ENCODE measurements at regions not wholly inside any gene's neighbourhood (a gene's known extent, or its start where the extent isn't known, plus 50 kb on each side); places are given as distances from the start of the nearest gene placed in this dataset.
"Not testable (repeated sequence)": the region's sequence is repeated elsewhere in the genome, so short reads cannot be mapped to it uniquely, and the experiment has no call there.

DNA sequence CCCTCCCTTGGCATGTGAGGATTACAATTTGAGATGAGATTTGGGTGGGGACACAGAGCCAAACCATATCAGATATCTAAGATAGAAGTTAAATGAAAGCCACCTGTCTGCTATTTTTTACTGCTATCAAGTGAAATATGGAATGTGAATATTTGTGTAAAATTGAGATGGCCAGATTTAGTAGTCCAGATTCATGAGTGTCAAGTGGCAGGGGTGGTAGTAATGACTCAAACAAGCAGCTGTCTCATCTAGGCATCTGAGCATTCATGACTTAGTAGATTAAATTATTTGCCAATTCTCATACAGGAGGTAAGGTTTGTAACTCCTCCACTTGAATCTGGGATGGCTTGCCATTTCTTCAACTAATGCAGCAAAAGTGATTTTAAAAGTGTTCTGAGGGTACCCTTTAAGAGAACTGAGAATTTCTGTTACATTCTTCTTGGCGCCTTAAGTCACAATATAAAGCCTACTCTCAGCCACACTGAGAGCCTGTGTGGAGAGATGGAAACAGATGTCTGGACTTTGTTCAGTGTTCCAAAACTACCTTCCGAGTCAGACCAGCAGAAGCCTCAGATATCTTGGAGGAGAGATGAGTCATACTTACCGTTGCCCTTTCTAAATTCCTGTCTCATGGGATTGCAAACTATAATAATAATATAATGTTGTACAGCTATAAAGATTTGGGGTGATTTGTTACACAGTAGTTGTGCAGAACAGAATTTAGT is 1065.6 kb upstream of the TMPRSS15 start:
- DNase-seq, result no peak
- intact Hi-C loops (cut with DNase I), result no loop called here

DNA sequence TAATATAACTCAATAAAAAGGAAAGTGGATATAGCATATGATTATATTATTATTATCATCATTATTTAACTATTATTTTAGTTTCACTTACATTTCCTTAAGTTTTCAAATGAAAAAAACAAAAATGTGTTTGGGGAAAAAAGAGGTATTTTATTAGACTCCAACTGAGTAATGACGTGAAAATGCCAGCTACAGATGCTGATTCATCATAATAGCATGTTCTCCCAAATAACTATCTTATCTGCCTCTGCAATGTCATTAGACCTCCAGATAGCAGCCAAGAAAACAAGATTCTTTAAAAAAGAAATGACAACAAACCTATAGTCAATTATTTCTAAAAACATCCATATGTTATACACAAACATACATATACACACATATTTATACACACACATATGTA is 1071.9 kb upstream of the TMPRSS15 start:
- DNase-seq, result no peak
- intact Hi-C loops (cut with DNase I), result no loop called here

DNA sequence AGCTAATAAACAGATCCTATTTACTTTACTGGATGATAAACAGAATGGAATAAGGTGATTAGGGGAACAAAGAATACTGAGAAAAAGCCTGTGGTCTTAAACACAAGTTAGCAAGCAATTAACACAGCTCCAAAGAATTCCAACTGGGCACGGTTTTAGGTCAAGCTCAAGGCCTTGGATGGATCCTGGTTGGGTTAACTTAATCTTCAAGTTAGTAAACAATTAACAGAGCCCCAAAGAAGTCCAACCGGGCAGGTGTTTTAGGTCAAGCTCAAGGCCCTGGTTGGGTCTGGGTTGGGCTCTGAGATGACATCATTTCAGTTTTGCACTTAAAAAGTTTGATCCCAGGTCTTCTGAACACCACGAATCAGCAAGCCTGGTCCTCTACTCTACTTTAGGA is 1086.3 kb upstream of the TMPRSS15 start:
- intact Hi-C loops (cut with DNase I), result no loop called here
- DNase-seq, result no peak

DNA sequence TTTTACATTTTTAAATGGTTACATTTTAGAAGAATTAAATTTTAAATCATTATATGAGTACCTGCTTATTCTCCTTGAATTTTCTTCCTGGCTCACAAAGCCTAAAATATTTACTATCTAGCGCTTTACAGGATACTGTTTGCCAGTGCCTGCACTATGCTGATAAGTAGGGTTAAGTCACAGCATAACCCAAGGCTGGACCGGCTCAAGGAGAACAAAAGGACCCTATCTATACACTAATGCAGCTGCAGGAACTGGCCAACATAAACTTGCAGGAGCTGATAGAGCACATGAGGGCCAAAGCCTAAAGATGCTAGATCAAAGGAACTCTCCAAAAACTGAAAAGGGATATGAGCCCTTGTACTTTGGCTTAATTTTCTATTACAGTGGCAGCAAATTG is 1086.9 kb upstream of the TMPRSS15 start:
- DNase-seq, result no peak
- intact Hi-C loops (cut with DNase I), result no loop called here

DNA sequence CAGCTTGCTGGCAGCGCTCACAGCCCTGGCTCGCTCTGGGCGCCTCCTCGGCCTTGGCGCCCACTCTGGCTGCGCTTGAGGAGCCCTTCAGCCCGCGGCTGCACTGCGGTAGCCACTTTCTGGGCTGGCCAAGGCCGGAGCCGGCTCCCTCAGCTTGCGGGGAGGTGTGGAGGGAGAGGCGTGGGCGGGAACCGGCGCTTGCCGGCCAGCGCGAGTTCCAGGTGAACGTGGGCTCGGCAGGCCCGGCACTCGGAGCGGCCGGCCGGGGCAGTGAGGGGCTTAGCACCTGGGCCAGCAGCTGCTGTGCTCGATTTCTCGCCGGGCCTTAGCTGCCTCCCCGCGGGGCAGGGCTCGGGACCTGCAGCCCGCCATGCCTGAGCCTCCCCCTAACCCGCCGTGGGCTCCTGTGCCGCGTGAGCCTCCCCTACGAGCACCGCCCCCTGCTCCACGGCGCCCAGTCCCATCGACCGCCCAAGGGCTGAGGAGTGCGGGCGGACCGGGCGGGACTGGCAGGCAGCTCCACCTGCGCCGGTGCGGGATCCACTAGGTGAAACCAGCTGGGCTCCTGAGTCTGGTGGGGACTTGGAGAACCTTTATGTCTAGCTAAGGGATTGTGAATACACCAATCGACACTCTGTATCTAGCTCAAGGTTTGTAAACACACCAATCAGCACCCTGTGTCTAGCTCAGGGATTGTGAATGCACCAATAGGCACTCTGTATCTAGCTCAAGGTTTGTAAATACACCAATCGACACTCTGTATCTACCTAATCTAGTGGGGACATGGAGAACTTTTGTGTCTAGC is 1090.1 kb upstream of the TMPRSS15 start:
- intact Hi-C loops (cut with DNase I), result not testable (repeated sequence)
- DNase-seq, result peak in 3 of 10 donors; percentile 57 to 81 (median 73)

DNA sequence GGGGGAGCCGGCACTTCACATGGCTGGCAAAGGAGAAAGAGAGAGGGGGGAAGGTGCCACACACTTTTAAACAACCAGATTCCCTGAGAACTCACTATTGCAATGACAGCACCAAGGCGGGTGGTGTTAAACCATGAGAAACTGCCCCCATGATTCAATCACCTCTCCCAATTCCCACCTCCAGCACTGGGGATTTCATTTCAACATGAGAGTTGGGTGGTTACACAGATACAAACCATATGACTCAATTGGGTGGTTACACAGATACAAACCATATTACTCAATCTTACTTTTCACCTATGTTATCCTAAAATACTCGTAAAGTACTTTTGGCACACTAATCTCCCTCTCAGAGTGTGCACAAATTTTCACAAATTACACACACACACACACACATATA is 1097.5 kb upstream of the TMPRSS15 start:
- no peak for DNase-seq

DNA sequence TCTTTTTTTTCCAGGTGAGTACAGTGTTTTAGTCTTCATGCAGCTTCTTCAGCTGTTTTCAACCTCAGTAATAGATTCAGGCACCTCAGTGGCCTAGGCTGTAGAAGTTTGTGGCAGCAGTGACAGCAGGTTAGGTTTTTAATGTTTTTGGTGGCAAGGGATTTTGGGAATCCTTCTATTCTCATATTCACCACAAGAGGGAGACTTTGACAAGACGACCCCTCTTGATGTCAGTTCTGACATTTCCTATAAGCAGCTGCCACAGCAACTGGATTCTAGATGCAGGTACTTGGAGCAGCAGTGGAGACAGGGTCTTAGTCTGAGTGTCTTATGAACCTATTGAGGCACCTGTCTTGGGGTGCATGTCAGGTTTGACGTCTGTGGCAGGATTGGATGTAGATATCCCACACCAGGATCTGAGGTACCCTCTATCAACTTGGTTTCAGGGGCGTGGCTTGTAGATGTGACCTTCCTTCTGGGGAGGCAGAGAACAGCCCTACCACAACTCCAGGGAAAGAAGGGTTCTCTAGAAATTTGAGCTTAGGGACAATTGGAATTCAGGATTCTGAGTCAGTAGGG is 1104.2 kb upstream of the TMPRSS15 start:
- intact Hi-C loops (cut with DNase I), result no loop called here
- no peak for DNase-seq

More for the DNA sequence above, 1097.5 kb upstream of the TMPRSS15 start:
- intact Hi-C loops (cut with DNase I), result no loop called here

DNA sequence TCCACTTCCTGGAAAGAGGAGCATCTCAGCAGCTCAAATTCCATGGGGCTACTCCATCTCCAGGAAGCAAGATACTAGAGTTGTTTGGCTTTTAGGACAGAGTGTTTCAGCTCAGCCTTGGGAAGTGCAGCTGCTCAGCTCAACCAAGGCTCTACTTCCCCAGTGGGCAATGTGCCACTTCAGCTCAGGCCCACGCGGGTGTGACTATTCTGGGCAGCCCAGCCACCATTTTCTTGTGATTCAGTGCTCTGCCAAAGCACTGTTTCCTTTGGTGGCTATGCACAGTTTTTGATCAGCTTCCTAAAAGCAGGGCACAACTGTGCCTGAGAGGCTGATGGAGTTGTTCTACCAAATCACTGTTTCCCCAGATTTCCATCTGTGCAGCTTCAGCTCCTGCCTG is 1104.9 kb upstream of the TMPRSS15 start:
- peak in 4 of 10 donors; percentile 9 to 77 (median 72) for DNase-seq
- intact Hi-C loops (cut with DNase I), result no loop called here

DNA sequence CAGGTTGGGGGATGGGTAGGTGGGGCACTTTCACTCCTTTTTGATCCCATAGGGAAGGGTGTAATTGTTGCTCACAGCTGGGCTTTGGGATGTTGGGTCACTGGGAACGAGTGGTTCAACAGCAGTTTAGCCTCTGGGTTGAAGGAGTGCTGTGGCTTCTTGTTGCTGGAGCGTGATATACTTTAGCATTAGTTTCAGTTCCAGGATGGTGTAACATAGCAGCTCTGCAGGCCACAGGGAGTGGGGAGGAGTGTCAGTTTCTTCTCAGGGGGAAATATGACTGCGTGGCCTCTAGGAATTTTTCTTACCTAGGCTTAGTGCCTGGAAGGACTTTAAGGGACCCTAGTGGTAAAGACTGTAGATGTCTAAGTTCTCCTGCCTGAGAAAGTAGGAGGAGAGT is 1105.3 kb upstream of the TMPRSS15 start:
- intact Hi-C loops (cut with DNase I), result no loop called here
- DNase-seq, result no peak

DNA sequence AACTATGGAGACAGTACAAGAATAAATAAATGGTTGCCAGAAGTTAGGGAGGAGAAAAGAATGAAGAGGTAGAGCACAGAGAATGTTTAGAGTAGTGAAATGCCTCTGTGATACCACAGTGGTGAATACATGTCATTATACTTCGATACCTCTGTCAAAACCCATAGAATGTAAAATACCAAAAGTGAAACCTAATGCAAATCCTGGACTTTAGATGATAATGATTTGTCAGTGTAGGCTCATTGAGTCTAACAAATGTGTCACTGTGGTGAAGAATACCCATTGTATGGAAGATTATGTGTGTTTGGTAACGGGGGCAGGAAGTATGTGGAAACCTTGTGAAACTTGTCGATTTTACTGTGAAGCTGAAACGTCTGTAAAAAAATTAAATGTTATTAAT is 1106.5 kb upstream of the TMPRSS15 start:
- no peak for DNase-seq
- intact Hi-C loops (cut with DNase I), result no loop called here

DNA sequence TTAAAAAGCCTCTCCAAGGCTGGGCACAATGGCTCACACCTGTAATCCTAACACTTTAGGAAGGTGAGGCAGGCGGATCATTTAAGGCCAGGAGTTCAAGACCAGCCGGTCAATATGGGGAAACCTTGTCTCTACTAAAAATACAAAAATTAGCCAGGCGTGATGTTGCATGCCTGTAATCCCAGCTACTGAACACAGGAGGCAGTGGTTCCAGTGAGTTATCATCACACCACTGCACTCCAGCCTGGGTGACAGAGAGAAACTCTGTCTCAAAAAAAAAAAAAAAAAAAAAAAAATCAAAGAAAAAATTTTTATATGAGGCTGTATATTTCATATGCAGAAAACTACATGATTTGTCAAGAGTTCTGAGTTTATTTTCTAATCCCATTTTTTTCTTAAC is 1107.1 kb upstream of the TMPRSS15 start:
- no peak for DNase-seq
- intact Hi-C loops (cut with DNase I), result no loop called here

DNA sequence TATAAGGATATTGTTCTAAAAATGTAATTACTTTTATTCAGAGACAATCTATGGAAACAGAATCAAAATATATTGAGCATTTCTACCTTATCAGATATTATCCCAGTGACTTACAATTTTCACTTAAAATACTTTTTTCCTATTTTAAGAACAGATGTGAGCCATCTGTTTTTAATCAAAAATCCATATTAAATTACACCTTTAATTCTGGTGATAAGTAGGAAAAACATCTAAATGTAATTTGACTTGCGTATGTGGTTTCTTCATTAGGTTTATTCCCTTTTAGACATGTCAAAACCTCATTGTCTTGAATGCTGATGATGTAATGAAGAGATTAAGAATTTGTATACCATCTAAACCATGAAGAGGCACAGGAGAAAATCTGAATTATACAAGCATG is 1118.8 kb upstream of the TMPRSS15 start:
- no peak for DNase-seq
- intact Hi-C loops (cut with DNase I), result no loop called here

DNA sequence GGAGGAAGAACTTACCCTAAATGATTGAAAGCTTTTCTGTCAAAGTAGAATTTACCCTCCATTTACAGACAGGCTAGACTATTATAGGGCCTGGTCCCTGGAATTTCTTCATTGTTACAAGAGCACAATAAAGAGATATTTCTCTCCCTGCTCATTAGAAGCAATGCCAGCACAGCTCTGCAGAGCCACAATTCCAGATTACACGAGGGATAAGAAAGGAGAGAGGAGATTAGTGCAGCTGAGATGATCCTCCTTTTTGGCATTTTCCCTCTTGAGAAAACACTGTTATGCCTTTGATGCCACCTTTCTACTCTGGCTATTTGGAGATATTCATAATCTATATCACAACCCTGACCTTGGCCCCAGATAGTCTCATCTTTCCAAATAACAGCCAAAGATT is 1119.5 kb upstream of the TMPRSS15 start:
- no peak for DNase-seq
- intact Hi-C loops (cut with DNase I), result no loop called here

DNA sequence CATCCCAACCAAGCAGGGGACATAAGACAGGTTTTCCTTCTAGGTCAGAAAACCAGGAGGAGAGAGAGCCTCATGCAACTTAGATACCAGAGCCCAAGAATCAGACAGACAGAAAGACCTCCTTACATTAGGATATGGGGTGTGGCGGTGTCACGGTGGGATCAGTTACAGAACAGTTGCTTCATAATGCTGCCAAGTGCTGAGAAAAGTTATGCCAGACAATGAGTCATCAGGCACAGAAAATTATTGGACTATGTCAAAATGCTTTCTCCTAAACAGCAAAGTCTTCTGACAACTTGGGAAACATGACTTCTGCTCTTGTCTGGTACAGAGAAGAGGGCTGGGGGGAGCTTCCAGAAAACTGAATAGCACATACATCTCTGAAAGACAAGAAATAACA is 1120.2 kb upstream of the TMPRSS15 start:
- intact Hi-C loops (cut with DNase I), result no loop called here
- DNase-seq, result no peak

DNA sequence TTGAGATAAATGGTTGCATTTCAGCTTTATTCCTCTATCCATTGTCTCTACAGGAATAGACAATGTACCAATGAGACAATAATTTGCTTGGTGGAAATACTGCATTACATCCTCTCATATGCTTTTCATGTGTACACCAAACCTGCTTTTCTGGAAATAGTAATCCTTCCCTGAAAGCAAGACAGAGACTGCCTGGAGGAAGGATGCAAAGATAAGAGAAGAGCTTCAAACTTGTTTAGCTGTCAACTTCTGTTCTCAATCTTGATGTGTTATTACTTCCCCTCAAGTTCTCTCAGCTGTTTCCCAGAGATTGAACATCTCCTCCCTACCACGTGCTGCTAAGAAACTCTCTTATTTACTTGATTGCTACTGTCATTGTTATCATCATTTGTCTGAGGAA is 1125.4 kb upstream of the TMPRSS15 start:
- intact Hi-C loops (cut with DNase I), result no loop called here
- DNase-seq, result no peak

DNA sequence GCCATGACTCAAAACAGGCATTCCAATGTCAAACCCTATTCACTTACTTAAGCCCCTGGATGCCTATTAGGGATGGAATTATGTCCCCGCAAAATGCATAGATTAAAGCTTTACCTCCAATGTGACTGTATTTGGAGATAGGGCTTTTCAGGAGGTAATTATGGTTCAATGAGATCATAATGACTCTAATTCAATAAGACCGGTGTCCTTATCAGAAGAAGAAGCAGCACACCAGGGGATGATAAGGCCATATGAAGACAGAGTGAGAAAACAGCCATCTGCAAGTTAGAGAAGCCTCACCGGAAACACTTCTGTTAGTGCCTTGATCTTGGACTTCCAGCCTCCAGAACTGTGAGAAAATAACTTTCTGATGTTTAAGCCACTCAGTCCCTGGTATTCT is 1131.8 kb upstream of the TMPRSS15 start:
- intact Hi-C loops (cut with DNase I), result no loop called here

DNA sequence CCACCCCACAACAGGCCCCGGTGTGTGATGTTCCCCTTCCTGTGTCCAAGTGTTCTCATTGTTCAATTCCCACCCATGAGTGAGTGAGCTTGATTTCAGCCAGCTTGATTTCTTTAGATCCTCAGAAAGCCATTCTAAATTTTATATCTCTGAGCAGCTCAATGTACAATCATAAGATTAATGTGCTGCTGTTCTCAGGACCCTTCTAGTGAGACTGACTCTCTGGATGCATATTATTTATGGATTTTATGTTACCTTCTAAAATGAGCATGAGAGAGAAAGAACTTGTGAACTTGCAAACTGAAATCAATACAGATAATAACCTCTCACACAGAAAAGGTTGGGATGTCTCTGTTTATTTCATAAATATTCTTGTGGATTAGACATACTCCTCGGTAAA is 1133.5 kb upstream of the TMPRSS15 start:
- DNase-seq, result no peak
- intact Hi-C loops (cut with DNase I), result no loop called here

More for the DNA sequence above, 1131.8 kb upstream of the TMPRSS15 start:
- DNase-seq, result no peak

DNA sequence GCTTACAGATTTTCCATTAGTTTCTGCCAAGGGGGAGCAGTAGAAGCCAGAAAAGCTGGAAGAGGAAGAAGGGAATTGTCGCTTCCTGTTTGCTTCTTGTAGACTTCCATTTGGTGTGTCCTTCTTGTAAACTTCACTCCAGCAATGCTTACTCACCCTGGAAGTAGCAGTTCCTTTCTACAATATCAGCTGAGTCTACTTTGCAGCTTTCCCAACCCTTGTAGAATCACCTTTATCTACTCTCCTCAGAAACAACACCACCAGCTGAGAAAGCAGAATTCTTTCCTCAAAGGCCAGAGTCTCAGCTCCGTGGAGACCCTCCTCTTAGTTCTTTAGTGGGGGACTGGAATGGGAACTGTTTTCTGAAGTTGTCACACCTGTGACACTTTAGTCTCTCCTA is 1136.7 kb upstream of the TMPRSS15 start:
- intact Hi-C loops (cut with DNase I), result no loop called here
- no peak for DNase-seq

DNA sequence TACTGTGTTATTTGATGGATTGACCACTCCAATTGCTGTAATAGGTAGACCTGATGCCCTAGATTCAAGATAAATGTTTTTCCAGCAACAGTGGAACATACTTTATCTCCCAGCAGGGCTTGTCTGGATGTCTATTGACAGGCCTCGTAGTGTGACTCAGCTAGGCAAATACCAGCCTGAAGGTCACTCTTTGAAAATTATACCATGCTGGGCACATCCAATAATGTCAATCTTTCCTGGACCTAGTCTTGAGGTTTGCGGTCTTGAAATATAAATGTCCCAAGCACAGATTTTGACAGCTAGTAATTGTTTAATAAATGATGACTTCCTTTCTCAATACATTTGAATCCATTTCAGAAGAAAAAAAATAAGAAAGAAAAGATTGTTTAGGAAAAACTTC is 1138.0 kb upstream of the TMPRSS15 start:
- DNase-seq, result no peak
- intact Hi-C loops (cut with DNase I), result no loop called here

DNA sequence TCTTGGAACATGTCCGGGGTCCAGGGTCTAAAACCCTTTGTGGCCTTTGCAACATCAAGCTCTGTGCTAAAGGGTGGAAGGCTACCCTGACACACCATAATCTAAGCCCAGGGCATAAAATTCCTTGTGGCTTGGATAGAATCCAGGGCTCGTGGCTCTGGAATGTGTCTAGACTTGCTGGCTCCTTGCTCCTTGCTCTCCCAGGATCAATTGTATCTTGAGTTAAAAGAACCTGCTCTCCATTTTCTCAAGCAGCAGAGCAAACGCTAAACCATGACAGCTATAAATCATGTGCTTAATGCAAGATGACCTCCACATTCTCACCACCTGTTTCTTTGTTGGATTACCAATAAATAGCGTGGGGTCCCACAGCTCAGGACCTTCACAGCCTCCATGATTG is 1140.9 kb upstream of the TMPRSS15 start:
- intact Hi-C loops (cut with DNase I); DNase-seq: not testable (repeated sequence)

DNA sequence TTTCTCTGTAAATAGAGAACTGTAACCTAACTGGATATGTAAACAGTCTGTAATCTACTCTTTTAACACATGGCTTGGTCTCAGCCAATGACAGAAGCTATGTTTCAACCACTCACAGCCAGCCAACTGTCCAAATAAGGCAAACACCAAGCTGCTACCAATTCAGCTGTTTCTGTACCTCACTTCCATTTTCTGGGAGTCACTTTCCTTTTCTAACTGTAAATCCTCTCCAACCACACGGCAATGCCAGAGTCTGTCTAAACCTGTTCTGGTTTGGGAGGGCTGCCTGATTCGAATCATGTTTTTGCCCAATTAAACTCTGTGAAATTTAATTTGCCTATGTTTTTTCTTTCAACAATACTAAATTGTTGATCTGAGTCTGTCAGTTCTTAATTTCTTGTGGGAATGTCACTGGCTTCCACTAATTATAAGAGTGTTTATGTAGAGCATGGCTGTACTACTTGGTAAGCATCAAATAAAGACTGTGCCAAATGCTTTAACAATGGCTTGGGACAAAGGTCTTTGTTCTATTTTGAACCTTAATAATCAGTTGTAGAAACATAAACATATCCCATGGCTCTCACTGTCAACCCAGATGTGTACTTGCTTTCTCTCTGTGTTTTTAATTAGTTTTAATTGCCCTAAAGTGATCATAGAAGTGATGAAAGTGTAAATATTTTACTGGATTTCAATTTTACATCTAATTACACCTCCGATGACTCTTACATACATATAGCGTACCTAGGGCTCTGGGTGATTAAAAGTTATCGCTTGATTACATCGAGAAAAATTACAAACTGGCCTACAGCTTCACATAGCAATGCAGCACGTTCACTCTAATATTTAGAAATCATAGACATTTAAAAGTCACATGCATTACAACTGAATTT is 1144.6 kb upstream of the TMPRSS15 start:
- DNase-seq, result peak in 1 of 10 donors; percentile 19
- intact Hi-C loops (cut with DNase I), result no loop called here
